ENCODE measurements at regions not wholly inside any gene's neighbourhood (a gene's known extent, or its start where the extent isn't known, plus 50 kb on each side); places are given as distances from the start of the nearest gene placed in this dataset.

- DNase-seq (ENCODE audit: low spot score), result no peak
Observed at GRCh38 chr14:34214961-34215360, 247.1 kb downstream of the SPTSSA start.

GRCh38 chr14:34213332-34213731, 248.7 kb downstream of the SPTSSA start:
- no peak for DNase-seq (ENCODE audit: low spot score)

GRCh38 chr14:34212172-34212929, 249.7 kb downstream of the SPTSSA start:
- no peak for DNase-seq (ENCODE audit: low spot score)

GRCh38 chr14:34211732-34212131, 250.3 kb downstream of the SPTSSA start:
- no peak for DNase-seq (ENCODE audit: low spot score)

- DNase-seq (ENCODE audit: low spot score), result no peak
Observed at GRCh38 chr14:34208532-34208931, 253.5 kb downstream of the SPTSSA start.

- DNase-seq (ENCODE audit: low spot score), result no peak
Observed at GRCh38 chr14:34205799-34206198, 254.9 kb upstream of the EGLN3 start.

GRCh38 chr14:34204774-34205173, 253.9 kb upstream of the EGLN3 start:
- peak; percentile 4 for DNase-seq (ENCODE audit: low spot score)

- no peak for DNase-seq (ENCODE audit: low spot score)
Observed at GRCh38 chr14:34203251-34203722, 252.4 kb upstream of the EGLN3 start.

- no peak for DNase-seq (ENCODE audit: low spot score)
Observed at GRCh38 chr14:34201909-34202637, 251.2 kb upstream of the EGLN3 start.

GRCh38 chr14:34199585-34199984, 248.7 kb upstream of the EGLN3 start:
- peak; percentile 57 for DNase-seq (ENCODE audit: low spot score)

GRCh38 chr14:34198096-34198495, 247.2 kb upstream of the EGLN3 start:
- DNase-seq (ENCODE audit: low spot score), result no peak

GRCh38 chr14:34195964-34196363, 245.1 kb upstream of the EGLN3 start:
- no peak for DNase-seq (ENCODE audit: low spot score)

GRCh38 chr14:34190717-34191116, 239.8 kb upstream of the EGLN3 start:
- DNase-seq (ENCODE audit: low spot score), result no peak

- DNase-seq (ENCODE audit: low spot score), result no peak
Observed at GRCh38 chr14:34189866-34190265, 239.0 kb upstream of the EGLN3 start.

- no peak for DNase-seq (ENCODE audit: low spot score)
Observed at GRCh38 chr14:34187519-34188044, 236.7 kb upstream of the EGLN3 start.

GRCh38 chr14:34187061-34187460, 236.2 kb upstream of the EGLN3 start:
- no peak for DNase-seq (ENCODE audit: low spot score)

GRCh38 chr14:34184126-34184525, 233.3 kb upstream of the EGLN3 start:
- DNase-seq (ENCODE audit: low spot score), result no peak

- DNase-seq (ENCODE audit: low spot score), result no peak
Observed at GRCh38 chr14:34183478-34183877, 232.6 kb upstream of the EGLN3 start.

GRCh38 chr14:34181338-34181737, 230.5 kb upstream of the EGLN3 start:
- DNase-seq (ENCODE audit: low spot score), result no peak

GRCh38 chr14:34180869-34181268, 230.0 kb upstream of the EGLN3 start:
- no peak for DNase-seq (ENCODE audit: low spot score)

- no peak for DNase-seq (ENCODE audit: low spot score)
Observed at GRCh38 chr14:34180434-34180833, 229.6 kb upstream of the EGLN3 start.

- no peak for DNase-seq (ENCODE audit: low spot score)
Observed at GRCh38 chr14:34179727-34180126, 228.9 kb upstream of the EGLN3 start.

GRCh38 chr14:34177466-34177865, 226.6 kb upstream of the EGLN3 start:
- DNase-seq (ENCODE audit: low spot score), result no peak

All from A172 (cell line).